OCI-M1 (cell line): ENCODE measurements at regions not wholly inside any gene's neighbourhood (a gene's known extent, or its start where the extent isn't known, plus 50 kb on each side); places are given as distances from the start of the nearest gene placed in this dataset.
A peak's percentile ranks its signal among the peaks of the same experiment; 100 is the strongest.

Experiments
- DNase-seq: peaks from one replicate; lab custom pipeline; 2025; lab: John Stamatoyannopoulos, UW

- DNase-seq: no peak
Measured at GRCh38 chr3:137061186-137061585, 103.4 kb downstream of the IL20RB start.

- no peak for DNase-seq
Measured at GRCh38 chr3:137062250-137062649, 104.5 kb downstream of the IL20RB start.

- no peak for DNase-seq
Measured at GRCh38 chr3:137065381-137065780, 107.6 kb downstream of the IL20RB start.

GRCh38 chr3:137066092-137066491 is 108.3 kb downstream of the IL20RB start:
- DNase-seq: no peak

DNA sequence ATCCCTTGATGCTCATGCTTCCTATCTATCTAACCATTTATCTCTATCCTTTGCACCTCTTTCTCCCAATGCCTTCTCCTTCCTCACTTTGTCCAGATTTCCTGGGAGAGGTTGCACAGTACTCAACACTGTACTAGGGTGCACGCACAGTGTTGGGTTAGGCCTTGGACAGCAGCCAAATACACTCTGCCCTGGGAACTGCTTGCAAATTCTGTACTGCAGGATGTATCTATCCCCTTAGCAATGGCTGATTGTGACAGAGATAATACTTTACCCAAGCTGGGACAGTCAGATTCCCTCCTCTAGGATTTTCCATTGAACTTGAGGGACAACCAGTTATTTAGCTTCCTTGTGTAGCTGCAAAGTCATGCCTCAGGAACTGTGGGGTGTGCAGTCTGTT is 113.3 kb downstream of the IL20RB start:
- DNase-seq: no peak

- DNase-seq: no peak
Measured at GRCh38 chr3:137075020-137075419, 117.2 kb downstream of the IL20RB start.

DNA sequence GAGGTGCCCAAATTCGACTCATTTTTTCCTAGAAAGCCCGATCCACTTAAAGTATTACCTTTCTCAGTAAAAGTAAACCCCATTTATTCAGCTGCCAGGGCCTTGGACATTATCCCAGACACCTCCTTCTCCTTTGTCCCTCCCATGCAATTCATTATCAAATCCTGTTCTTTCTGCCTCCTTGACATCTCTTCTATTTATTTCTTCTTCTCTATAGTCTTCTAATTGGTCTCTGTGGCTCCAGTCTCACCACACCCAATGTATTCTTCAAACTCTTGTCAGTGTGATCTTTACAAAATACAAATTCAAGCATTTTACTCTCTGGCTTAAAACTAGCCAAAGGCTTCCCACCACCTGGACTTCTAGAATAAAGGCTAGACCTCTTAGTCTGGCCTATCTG is 120.3 kb downstream of the IL20RB start:
- DNase-seq: no peak

DNA sequence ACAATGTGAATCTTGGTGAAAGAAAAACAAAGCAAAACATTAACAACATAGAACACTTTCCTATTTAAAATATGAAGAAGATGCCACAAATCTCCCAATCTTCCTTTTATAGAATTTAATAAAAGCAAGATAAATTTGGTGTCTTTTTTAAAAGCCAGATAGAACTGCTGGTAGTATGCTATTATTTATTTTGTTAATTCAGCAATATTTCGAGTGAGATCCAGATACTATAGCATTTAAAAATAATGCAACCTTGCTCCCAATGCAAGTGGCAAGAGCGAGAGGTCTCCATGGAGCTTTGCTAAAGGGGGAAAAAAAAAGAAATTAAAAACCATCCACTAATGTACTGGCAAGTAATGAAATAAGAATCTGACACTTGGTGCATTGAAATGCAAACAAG is 121.8 kb downstream of the IL20RB start:
- no peak for DNase-seq

GRCh38 chr3:137081711-137082110 is 123.9 kb downstream of the IL20RB start:
- DNase-seq: no peak

GRCh38 chr3:137082763-137083162 is 125.0 kb downstream of the IL20RB start:
- no peak for DNase-seq

- no peak for DNase-seq
Measured at GRCh38 chr3:137083332-137083731, 125.5 kb downstream of the IL20RB start.

DNA sequence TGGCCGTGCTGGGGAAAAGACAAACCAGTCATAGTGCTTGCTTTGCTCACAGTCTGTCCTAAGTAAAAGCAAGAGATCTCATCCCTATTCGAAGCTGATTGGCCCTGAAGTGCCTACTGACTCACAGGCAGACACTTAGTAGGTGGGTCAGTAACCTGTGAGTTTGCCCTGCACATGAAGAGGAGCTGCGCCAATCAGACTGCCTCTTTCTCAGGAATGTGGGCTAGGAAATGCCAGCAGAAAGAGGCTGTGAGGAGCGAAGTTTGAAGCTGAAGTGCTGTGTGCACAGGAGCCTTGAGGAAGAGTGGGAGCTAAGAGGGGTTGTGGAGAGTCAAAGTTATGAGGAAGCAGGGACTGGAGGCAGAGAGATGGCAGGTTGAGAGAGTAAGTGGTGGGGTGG is 126.8 kb downstream of the IL20RB start:
- DNase-seq: no peak

DNA sequence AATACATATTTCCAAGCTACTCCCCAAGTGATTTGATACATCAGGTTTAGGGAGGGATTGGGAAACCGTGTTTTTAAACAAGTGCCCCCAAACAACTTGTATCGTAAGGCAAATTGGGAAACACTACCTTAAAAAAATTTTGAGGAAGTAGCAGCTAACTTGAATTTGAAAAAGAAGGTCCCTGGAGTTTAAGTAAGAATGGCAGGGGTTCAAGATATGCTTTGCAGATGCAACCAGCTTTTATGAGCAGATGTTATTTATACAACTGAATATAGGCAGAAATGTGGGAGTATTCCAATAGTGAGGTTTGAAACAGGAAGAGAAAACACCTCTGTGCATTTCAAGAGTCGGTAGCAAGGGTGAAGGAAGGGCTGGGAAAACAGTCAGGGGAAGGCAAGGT is 139.6 kb downstream of the IL20RB start:
- DNase-seq: no peak

DNA sequence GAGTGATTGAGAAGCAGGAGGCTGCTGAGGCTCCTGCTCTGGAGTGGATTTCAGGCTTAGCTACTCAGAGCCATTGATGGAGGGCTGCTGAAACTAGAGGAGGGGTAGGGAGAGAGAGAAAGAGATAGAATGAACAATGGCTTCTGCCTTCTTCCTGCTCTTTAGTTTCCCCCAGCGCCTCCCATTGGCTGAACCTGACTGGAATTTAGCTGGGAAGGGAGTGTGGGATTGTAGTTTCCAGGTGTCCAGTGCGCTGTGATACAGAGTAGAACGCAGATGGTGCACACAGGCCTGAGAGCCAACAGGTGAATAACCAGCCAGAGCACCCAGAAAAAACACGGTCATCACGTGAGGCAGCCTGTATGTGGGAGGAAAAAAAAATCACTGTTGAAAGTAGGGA is 140.1 kb downstream of the IL20RB start:
- DNase-seq: no peak

- no peak for DNase-seq
Measured at GRCh38 chr3:137099364-137100219, 141.8 kb downstream of the IL20RB start.

DNA sequence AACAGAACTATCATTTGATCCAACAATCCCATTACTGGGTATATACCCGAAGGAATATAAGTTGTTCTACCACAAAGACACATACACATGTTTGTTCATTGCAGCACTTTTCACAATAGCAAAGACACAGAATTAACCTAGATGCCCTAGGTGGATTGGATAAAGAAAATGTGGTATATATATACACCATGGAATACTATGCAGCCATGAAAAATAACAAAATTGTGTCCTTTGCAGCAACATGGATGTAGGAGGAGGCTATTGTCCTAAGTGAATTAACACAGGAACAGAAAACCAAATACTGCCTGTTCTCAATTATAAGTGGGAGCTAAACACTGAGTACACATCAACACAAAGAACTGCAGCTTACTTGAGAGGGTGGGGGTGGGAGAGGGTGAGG is 142.5 kb downstream of the IL20RB start:
- DNase-seq: no peak

DNA sequence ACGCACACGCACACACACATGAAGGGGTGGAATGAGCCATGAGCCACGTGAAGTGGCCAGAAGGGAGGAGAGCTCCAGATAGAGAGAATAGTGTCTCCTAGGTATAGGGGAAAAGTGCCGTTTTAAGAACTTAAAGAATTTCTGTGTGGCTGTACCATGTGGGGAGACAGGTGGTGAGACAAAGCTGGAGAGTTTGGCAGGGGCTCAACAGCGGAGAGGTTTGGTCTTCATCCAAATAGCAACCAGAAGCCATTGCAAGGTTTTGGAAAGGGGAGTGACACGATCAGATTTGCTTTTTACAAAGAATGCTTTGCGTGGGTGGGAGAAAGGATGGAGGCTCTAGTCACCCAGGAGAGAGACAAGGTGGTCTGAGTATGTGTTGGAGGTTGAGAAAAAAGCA is 146.0 kb downstream of the IL20RB start:
- no peak for DNase-seq

DNA sequence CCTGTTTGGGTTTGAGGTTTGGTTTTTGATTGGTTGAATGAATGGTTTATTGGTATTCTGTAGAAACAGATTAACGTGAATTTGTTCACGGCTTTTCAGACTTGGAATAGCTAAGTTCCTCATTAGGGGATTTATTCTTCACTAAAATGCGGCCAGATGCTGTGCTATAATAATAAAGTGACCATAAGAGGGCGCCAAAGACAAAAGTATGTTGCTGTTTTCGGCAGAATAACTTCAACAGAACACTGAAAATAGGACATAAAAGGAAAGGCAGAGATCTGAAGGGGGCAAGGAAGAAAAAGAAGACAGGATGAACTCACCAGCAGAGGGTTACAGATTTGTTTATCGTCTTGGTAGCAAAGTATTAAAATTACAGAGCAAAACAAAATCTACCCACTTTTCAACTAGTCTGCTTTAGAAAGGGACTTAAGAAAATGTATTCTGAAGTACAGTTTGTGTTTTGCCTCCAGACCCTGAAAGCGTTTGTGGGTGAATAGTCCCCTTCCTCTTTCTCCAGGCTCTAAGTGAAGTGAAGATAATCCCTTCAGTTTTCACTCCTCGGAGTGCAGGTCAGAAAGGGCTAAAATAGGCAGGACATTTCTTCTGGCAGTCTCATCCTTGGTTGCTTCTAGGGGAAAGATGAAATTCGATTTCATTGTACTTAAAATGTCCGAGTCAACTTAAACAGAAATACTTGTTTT is 147.6 kb downstream of the IL20RB start:
- DNase-seq: peak; percentile 90

- DNase-seq: no peak
Measured at GRCh38 chr3:137106612-137107240, 148.9 kb downstream of the IL20RB start.

GRCh38 chr3:137108699-137109440 is 151.1 kb downstream of the IL20RB start:
- DNase-seq: no peak

- peak; percentile 55 for DNase-seq
Measured at GRCh38 chr3:137110392-137110996, 152.7 kb downstream of the IL20RB start.

GRCh38 chr3:137111497-137111896 is 153.7 kb downstream of the IL20RB start:
- DNase-seq: no peak
